H9 (cell line): ENCODE measurements at regions not wholly inside any gene's neighbourhood (a gene's known extent, or its start where the extent isn't known, plus 50 kb on each side); places are given as distances from the start of the nearest gene placed in this dataset.

Experiments used
- DNase-seq: peaks from one replicate; pipeline ENCODE4 v3.0.0-alpha.2; 2017
- H2AFZ ChIP-seq: one replicate; pipeline ENCODE4 v1.6.1; 2013; ENCODE audit warnings: mild to moderate bottlenecking, low read length, control low read depth, moderate library complexity
- H2AK5ac ChIP-seq: 2 replicates; pipeline ENCODE4 v1.6.1; 2013; ENCODE audit warnings: low read length, control low read depth, mixed read lengths; ENCODE audit not compliant: insufficient read length
- H2BK120ac ChIP-seq: one replicate; pipeline ENCODE4 v1.6.1; 2013; ENCODE audit warnings: low read depth, mild to moderate bottlenecking, low read length, control low read depth, inconsistent platforms; ENCODE audit not compliant: poor library complexity, severe bottlenecking
- H2BK12ac ChIP-seq: 2 replicates; pipeline ENCODE4 v1.6.1; 2013; ENCODE audit warnings: low read length, control low read depth, mixed read lengths, low read depth; ENCODE audit not compliant: insufficient read length
- H2BK15ac ChIP-seq: 2 replicates; pipeline ENCODE4 v1.6.1; 2013; ENCODE audit warnings: low read depth, low read length, control low read depth
- H2BK20ac ChIP-seq: one replicate; pipeline ENCODE4 v1.6.1; 2013; ENCODE audit warnings: low read depth, mild to moderate bottlenecking, low read length, control low read depth, inconsistent platforms; ENCODE audit not compliant: poor library complexity, severe bottlenecking
- H2BK5ac ChIP-seq: 2 replicates; pipeline ENCODE4 v1.6.1; 2013; ENCODE audit warnings: low read length, control low read depth, mixed read lengths; ENCODE audit not compliant: insufficient read length
- H3K14ac ChIP-seq: 2 replicates; pipeline ENCODE4 v1.6.1; 2013; ENCODE audit warnings: low read length, control low read depth; ENCODE audit not compliant: insufficient read depth
- H3K18ac ChIP-seq: 2 replicates; pipeline ENCODE4 v1.6.1; 2013; ENCODE audit warnings: low read depth, mild to moderate bottlenecking, mixed read lengths, low read length, control low read depth; ENCODE audit not compliant: insufficient read length
- H3K23ac ChIP-seq: 2 replicates; pipeline ENCODE4 v1.6.1; 2013; ENCODE audit warnings: low read length, control low read depth, mixed read lengths, low read depth; ENCODE audit not compliant: insufficient read length
- H3K23me2 ChIP-seq: 2 replicates; pipeline ENCODE4 v1.6.1; 2013; ENCODE audit warnings: low read depth, mild to moderate bottlenecking, mixed read lengths, low read length, control low read depth; ENCODE audit not compliant: insufficient read length, poor library complexity, severe bottlenecking
- H3K27ac ChIP-seq: 2 replicates; pipeline ENCODE4 v1.5.1; 2013; ENCODE audit warnings: low read length, control low read depth, mixed read lengths, low read depth; ENCODE audit not compliant: insufficient read length
- H3K27me3 ChIP-seq: 2 replicates; pipeline ENCODE4 v1.6.1; 2013; ENCODE audit warnings: low read length, control low read depth, inconsistent platforms; ENCODE audit not compliant: insufficient read depth
- H3K4ac ChIP-seq: 2 replicates; pipeline ENCODE4 v1.6.1; 2013; ENCODE audit warnings: low read depth, mild to moderate bottlenecking, control low read depth, inconsistent platforms, low read length, moderate library complexity
- H3K4me1 ChIP-seq: 2 replicates; pipeline ENCODE4 v1.6.1; 2013; ENCODE audit warnings: low read length, control low read depth, inconsistent platforms; ENCODE audit not compliant: insufficient read depth
- H3K4me2 ChIP-seq: 2 replicates; pipeline ENCODE4 v1.6.1; 2013; ENCODE audit warnings: low read length, control low read depth, mixed read lengths; ENCODE audit not compliant: insufficient read length, insufficient read depth
- H3K56ac ChIP-seq: 2 replicates; pipeline ENCODE4 v1.6.1; 2013; ENCODE audit warnings: low read depth, mild to moderate bottlenecking, mixed read lengths, low read length, control low read depth; ENCODE audit not compliant: insufficient read length
- H3K79me1 ChIP-seq: 2 replicates; pipeline ENCODE4 v1.6.1; 2013; ENCODE audit warnings: low read depth, mild to moderate bottlenecking, moderate library complexity, low read length, control low read depth, inconsistent platforms; ENCODE audit not compliant: insufficient read depth, poor library complexity, severe bottlenecking
- H3K79me2 ChIP-seq: 2 replicates; pipeline ENCODE4 v1.6.1; 2013; ENCODE audit warnings: low read length, control low read depth, inconsistent platforms; ENCODE audit not compliant: insufficient read depth
- H3K9ac ChIP-seq: 2 replicates; pipeline ENCODE4 v1.6.1; 2013; ENCODE audit warnings: low read length, control low read depth, mixed read lengths; ENCODE audit not compliant: insufficient read length; ENCODE audit errors: extremely low read depth
- H3K9me3 ChIP-seq: one replicate; pipeline ENCODE4 v1.6.1; 2013; ENCODE audit warnings: low read depth, low read length, inconsistent platforms; ENCODE audit not compliant: control insufficient read depth
- H3T11ph ChIP-seq: one replicate; pipeline ENCODE4 v1.6.1; 2013; ENCODE audit warnings: mild to moderate bottlenecking, low read length, control low read depth, inconsistent platforms
- H4K20me1 ChIP-seq: one replicate; pipeline ENCODE4 v1.6.1; 2013; ENCODE audit not compliant: control insufficient read depth, insufficient read length, insufficient read depth
- H4K5ac ChIP-seq: 2 replicates; pipeline ENCODE4 v1.6.1; 2013; ENCODE audit warnings: low read depth, mild to moderate bottlenecking, mixed read lengths, low read length, control low read depth; ENCODE audit not compliant: insufficient read length
- H4K8ac ChIP-seq: replicated peaks from 2 replicates; pipeline ENCODE4 v1.6.1; 2013; ENCODE audit warnings: low read length, control low read depth, mixed read lengths, low read depth; ENCODE audit not compliant: insufficient read length
- H4K91ac ChIP-seq: 2 replicates; pipeline ENCODE4 v1.6.1; 2013; ENCODE audit warnings: low read depth, mild to moderate bottlenecking, moderate library complexity, mixed read lengths, low read length, control low read depth; ENCODE audit not compliant: insufficient read length
- H3K27ac Mint-ChIP-seq, 3 experiments: 2 replicates in 2 of 3; 3 replicates in 1 of 3; pipeline ENCODE4 v1.8.0; 2020 to 2021; ENCODE audit warnings: mixed read lengths in 3 of 3, mild to moderate bottlenecking in 1 of 3, moderate library complexity in 1 of 3
- H3K27me3 Mint-ChIP-seq: 2 replicates; pipeline ENCODE4 v1.8.0; 2021; ENCODE audit warnings: low read depth, mild to moderate bottlenecking, moderate library complexity, mixed read lengths
- H3K36me3 Mint-ChIP-seq, 3 experiments: 2 replicates in 2 of 3; 3 replicates in 1 of 3; pipeline ENCODE4 v1.8.0; 2020 to 2021; ENCODE audit warnings: low read depth in 3 of 3, mixed read lengths in 3 of 3; ENCODE audit not compliant: insufficient read depth in 1 of 3
- H3K4me1 Mint-ChIP-seq, 2 experiments: 2 replicates each; pipeline ENCODE4 v1.8.0; 2020; ENCODE audit warnings: mixed read lengths in 2 of 2
- H3K4me3 Mint-ChIP-seq, 2 experiments: 2 replicates in 1 of 2; 3 replicates in 1 of 2; pipeline ENCODE4 v1.8.0; 2020 to 2021; ENCODE audit warnings: mild to moderate bottlenecking in 2 of 2, mixed read lengths in 2 of 2, moderate library complexity in 1 of 2
- H3K9me3 Mint-ChIP-seq, 2 experiments: 2 replicates in 1 of 2; 3 replicates in 1 of 2; pipeline ENCODE4 v1.8.0; 2020; ENCODE audit warnings: mild to moderate bottlenecking in 2 of 2, mixed read lengths in 2 of 2, moderate library complexity in 1 of 2
- WGBS: extraction: QIAGEN DNeasy Blood & Tissue Kit; methylation state at CpG from one replicate; pipeline ENCODE4 v1.1.7; 2013; ENCODE audit warnings: missing lambda C conversion rate, low lambda C conversion rate, mixed read lengths; ENCODE audit not compliant: insufficient read length; ENCODE audit errors: extremely low coverage; 5-methylcytosine and 5-hydroxymethylcytosine counted together
- TF ChIP-seq, protein P1 (sequence below): fragments of 200-600 bp; sonication (generic); conservative IDR thresholded peaks from 3 replicates; pipeline ENCODE4 v1.8.0; 2021; ENCODE audit warnings: antibody characterized with exemption, mild to moderate bottlenecking

DNA sequence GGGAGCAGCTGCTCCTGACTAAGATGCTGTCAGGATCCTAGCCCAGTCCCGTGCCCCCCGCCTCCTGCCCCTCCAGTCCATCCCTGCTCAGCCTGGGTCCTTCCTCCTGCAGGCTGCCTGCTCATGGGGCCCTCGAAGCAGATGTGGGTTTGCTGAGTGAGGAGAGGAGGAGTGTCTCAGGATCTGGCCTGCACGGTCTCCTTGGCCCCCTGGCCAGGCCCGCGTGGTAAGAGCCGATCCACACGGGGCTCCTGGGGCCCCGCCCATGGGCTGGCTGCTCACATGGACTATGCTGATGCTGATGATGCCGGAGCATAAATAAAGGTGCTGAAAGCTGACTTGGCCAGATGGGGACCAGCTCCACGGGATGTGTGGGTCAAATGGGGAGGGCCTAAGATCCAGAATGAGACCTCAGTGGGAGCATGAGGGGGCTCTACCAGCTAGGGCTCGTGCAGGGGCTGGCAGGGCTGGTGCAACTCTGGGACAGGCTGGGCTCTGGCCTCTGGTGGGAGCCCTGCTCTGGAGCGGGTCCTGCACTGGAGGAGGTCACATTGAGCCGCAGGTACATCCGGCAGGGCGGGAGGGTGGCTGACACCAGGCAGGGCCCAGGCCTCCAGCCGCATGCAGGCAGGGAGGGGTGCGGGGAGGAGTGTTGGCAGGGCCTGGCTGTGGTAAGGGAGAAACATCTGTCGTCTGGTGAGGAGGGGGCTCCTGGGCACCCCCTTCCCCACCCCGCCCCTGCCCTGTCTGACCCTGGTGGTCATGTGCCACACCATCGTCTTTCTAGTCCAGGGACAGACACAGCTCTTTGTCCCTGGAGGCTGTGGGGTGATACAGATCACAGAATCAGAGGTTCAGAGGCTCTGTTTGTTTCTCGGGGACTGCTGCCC lies 275.3 kb upstream of the HDAC4 start:
- no peak overlapping the region for H4K5ac ChIP-seq
- Mint-ChIP-seq H3K4me3 (no peak overlapping the region), H3K36me3 (no peaks in the 10 kb centered on the region; a peak in 1 of 7 replicates), H3K9me3 (no peaks in the 10 kb centered on the region), H3K27ac (peak overlapping the region in 1 of 3 experiments; percentile 55; a peak in 1 of 7 replicates), H3K4me1 (no peaks in the 10 kb centered on the region), H3K27me3 (peaks cover 2% of the 10 kb centered on the region; the same call in 1 of the 2 replicates)
- no peak overlapping the region for H2BK15ac ChIP-seq
- H3K14ac ChIP-seq, result peak overlapping the region; percentile 78; the same call in 1 of the 2 replicates
- no peak overlapping the region for H2AK5ac ChIP-seq
- no peak overlapping the region for H4K91ac ChIP-seq
- DNase-seq, result peak; percentile 27
- no peak overlapping the region for H3K56ac ChIP-seq
- no peaks in the 10 kb centered on the region for H3K79me1 ChIP-seq
- no peak overlapping the region for H2BK20ac ChIP-seq
- H3K27me3 ChIP-seq, result no peaks in the 10 kb centered on the region
- no peak overlapping the region for H2BK12ac ChIP-seq
- WGBS, result no CpG with 5 or more reads among the region's 22 CpGs
- no peak overlapping the region for H2BK120ac ChIP-seq
- no peak overlapping the region for H3K9ac ChIP-seq
- no peak overlapping the region for H2AFZ ChIP-seq
- H3K23ac ChIP-seq, result no peak overlapping the region
- H3K4me1 ChIP-seq, result no peaks in the 10 kb centered on the region
- no peaks in the 10 kb centered on the region for H3K23me2 ChIP-seq
- H4K20me1 ChIP-seq, result no peaks in the 10 kb centered on the region
- no peak overlapping the region for H3K27ac ChIP-seq
- no peaks in the 10 kb centered on the region for H3K79me2 ChIP-seq
- no peaks in the 10 kb centered on the region for H3K9me3 ChIP-seq
- TF ChIP-seq, protein P1, sequence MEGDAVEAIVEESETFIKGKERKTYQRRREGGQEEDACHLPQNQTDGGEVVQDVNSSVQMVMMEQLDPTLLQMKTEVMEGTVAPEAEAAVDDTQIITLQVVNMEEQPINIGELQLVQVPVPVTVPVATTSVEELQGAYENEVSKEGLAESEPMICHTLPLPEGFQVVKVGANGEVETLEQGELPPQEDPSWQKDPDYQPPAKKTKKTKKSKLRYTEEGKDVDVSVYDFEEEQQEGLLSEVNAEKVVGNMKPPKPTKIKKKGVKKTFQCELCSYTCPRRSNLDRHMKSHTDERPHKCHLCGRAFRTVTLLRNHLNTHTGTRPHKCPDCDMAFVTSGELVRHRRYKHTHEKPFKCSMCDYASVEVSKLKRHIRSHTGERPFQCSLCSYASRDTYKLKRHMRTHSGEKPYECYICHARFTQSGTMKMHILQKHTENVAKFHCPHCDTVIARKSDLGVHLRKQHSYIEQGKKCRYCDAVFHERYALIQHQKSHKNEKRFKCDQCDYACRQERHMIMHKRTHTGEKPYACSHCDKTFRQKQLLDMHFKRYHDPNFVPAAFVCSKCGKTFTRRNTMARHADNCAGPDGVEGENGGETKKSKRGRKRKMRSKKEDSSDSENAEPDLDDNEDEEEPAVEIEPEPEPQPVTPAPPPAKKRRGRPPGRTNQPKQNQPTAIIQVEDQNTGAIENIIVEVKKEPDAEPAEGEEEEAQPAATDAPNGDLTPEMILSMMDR, result no peak
- H3K4ac ChIP-seq, result no peak overlapping the region
- H4K8ac ChIP-seq, result no peak overlapping the region
- H3T11ph ChIP-seq, result no peak overlapping the region
- H3K4me2 ChIP-seq, result no peak overlapping the region
- H3K18ac ChIP-seq, result no peak overlapping the region
- no peak overlapping the region for H2BK5ac ChIP-seq
